ENCODE measurements at regions not wholly inside any gene's neighbourhood (a gene's known extent, or its start where the extent isn't known, plus 50 kb on each side); places are given as distances from the start of the nearest gene placed in this dataset.

DNA sequence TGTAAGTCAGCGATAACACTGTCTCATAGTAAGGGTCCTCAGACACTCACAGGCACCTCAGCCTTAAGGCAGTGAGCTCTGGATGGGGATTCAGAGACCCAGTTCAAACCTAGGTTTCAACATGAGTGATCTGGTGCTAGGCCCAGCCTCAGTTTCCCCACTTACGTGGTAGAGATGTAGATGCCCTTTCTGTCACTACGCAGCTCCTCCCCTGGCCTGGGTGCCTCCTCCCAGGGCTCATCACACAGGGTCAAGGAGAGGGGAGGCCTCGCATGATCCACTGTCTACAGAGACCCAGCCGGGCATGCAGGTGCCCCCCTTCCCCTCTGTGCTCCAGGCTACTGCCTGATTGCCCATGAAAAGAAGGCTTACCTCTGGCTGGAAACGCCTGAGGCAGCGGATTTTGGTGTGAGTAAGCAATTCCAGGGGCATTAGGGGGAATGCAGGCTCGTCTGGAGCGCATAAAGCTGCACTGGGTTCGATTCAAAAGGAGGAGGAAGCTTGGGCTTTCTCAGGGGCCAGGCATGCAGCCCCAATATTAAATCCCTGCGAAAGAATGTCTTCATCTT lies 69.8 kb upstream of the ANKRD34C start:
- TF ChIP-seq CTCF (IDR thresholded peaks at IDR 0.05; ENCODE audit: low read depth, low read length) = no peak
- Histone ChIP-seq H3K36me3 (no peaks in the 10 kb centered on the region), H3K4me1 (no peaks in the 10 kb centered on the region), H3K27me3 (peaks cover 3% of the 10 kb centered on the region; the same call in 1 of the 2 replicates), H3K9me3 (no peaks in the 10 kb centered on the region; the same call in 1 of the 2 replicates), H3K4me3 (ENCODE audit: low read depth, low read length) (no peak overlapping the region)
- DNase-seq = no peak

GRCh38 chr15:79211481-79211880 lies 71.0 kb upstream of the ANKRD34C start:
- H3K4me1 ChIP-seq = no peaks in the 10 kb centered on the region
- no peak overlapping the region for H3K4me3 ChIP-seq (ENCODE audit: low read depth, low read length)
- H3K9me3 ChIP-seq = no peaks in the 10 kb centered on the region
- no peak for TF ChIP-seq CTCF (IDR thresholded peaks at IDR 0.05; ENCODE audit: low read depth, low read length)
- DNase-seq = no peak
- H3K36me3 ChIP-seq = no peaks in the 10 kb centered on the region
- peaks cover 3% of the 10 kb centered on the region; the same call in 1 of the 2 replicates for H3K27me3 ChIP-seq

- Histone ChIP-seq H3K27me3 (peaks cover 3% of the 10 kb centered on the region), H3K4me1 (no peaks in the 10 kb centered on the region), H3K4me3 (ENCODE audit: low read depth, low read length) (peak overlapping the region; percentile 39), H3K36me3 (no peaks in the 10 kb centered on the region), H3K9me3 (no peaks in the 10 kb centered on the region)
- peak; percentile 59 for DNase-seq
- peak; percentile 73 for TF ChIP-seq CTCF (IDR thresholded peaks at IDR 0.05; ENCODE audit: low read depth, low read length)
These were observed 72.8 kb upstream of the ANKRD34C start for GRCh38 chr15:79209690-79210089.

- H3K9me3 ChIP-seq = no peaks in the 10 kb centered on the region
- no peak for TF ChIP-seq CTCF (IDR thresholded peaks at IDR 0.05; ENCODE audit: low read depth, low read length)
- DNase-seq = peak; percentile 53
- H3K36me3 ChIP-seq = no peaks in the 10 kb centered on the region
- no peaks in the 10 kb centered on the region for H3K4me1 ChIP-seq
- H3K4me3 ChIP-seq (ENCODE audit: low read depth, low read length) = no peak overlapping the region
- H3K27me3 ChIP-seq = peaks cover 3% of the 10 kb centered on the region; the same call in 1 of the 2 replicates
These were observed 73.4 kb upstream of the ANKRD34C start for GRCh38 chr15:79209116-79209515.

DNA sequence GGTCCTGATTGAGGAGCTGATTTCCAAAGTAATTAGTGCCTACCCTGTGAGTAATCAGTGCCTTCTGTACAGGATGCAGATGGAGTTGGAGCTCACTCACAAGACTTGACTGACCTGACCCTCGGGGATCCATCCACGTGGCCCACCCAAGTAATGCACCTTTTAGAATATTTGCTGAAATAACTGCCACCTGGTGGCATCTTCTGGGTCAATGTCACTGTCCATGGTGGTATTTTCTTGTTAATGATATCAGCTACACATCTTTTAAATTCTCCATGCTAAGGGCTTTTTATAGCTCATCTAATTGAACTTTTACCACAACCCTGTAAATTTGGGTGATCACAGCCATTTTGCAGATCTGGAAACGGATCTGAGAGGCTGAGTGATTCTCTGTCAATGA lies 74.3 kb upstream of the ANKRD34C start:
- H3K27me3 ChIP-seq = peaks cover 3% of the 10 kb centered on the region; the same call in 1 of the 2 replicates
- no peak for DNase-seq
- no peaks in the 10 kb centered on the region for H3K4me1 ChIP-seq
- H3K36me3 ChIP-seq = no peaks in the 10 kb centered on the region
- peak; percentile 23; the same call in 1 of the 2 replicates for TF ChIP-seq CTCF (IDR thresholded peaks at IDR 0.05; ENCODE audit: low read depth, low read length)
- no peaks in the 10 kb centered on the region for H3K9me3 ChIP-seq
- no peak overlapping the region for H3K4me3 ChIP-seq (ENCODE audit: low read depth, low read length)

DNA sequence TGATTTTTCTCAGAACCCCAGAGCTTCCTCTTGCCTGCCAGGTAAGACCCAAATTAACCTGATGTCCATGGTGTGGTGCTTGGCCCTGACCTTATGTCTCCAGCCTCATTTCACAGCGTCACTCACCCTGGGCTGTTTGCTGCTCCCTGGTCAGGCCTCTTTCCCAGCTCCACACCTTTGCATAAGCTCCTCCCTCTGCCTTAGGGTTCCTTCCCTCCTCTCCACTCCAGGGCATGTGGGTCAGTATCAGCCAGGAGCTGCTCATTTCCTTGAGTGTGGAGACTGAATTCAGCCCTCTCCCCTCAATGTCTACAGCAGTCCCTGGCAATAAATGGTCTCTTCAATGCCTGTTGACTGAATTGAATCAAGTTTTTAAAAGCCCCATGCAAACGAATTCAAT lies 75.6 kb upstream of the ANKRD34C start:
- Histone ChIP-seq H3K27me3 (peaks cover 3% of the 10 kb centered on the region; the same call in 1 of the 2 replicates), H3K9me3 (no peaks in the 10 kb centered on the region), H3K36me3 (no peaks in the 10 kb centered on the region), H3K4me1 (no peaks in the 10 kb centered on the region), H3K4me3 (ENCODE audit: low read depth, low read length) (no peak overlapping the region)
- no peak for TF ChIP-seq CTCF (IDR thresholded peaks at IDR 0.05; ENCODE audit: low read depth, low read length)
- DNase-seq = no peak

Data from BE2C (cell line).